ENCODE measurements at regions not wholly inside any gene's neighbourhood (a gene's known extent, or its start where the extent isn't known, plus 50 kb on each side); places are given as distances from the start of the nearest gene placed in this dataset.

- ChIA-PET POLR2A (ENCODE audit: partially characterized antibody) (no interaction called here), CTCF (ENCODE audit: partially characterized antibody) (no interaction called here)
- intact Hi-C loops (cut with micrococcal nuclease), result no loop called here
- H3K36me3 Mint-ChIP-seq, result no peaks in the 10 kb centered on the region
- no peak overlapping the region for H3K4me3 ChIP-seq (ENCODE audit: low read length in 2 of 2)
- no peaks in the 10 kb centered on the region for H3K36me3 ChIP-seq (ENCODE audit: insufficient read depth, low read length)
- no peak for DNase-seq
- H3K27me3 Mint-ChIP-seq, result peaks cover 0 to under 1% of the 10 kb centered on the region in 2 donors
- H3K9me3 ChIP-seq (ENCODE audit: control insufficient read depth in 1 of 2, low read length in 2 of 2), result no peaks in the 10 kb centered on the region
- H3K4me1 Mint-ChIP-seq, result no peaks in the 10 kb centered on the region
- H3K27ac ChIP-seq (ENCODE audit: low read depth, low read length), result no peak overlapping the region
- H3K27ac Mint-ChIP-seq, result no peak overlapping the region
- no peak overlapping the region for H3K4me3 Mint-ChIP-seq
- H3K9me3 Mint-ChIP-seq, result no peaks in the 10 kb centered on the region
- H3K4me1 ChIP-seq (ENCODE audit: insufficient read depth, low read length), result no peaks in the 10 kb centered on the region
- H3K27me3 ChIP-seq (ENCODE audit: insufficient read depth, low read length), result no peaks in the 10 kb centered on the region
Observed at GRCh38 chrX:68942104-68942503, 113.3 kb downstream of the EFNB1 start.

GRCh38 chrX:68941385-68941952 lies 112.6 kb downstream of the EFNB1 start:
- Mint-ChIP-seq H3K4me1 (no peaks in the 10 kb centered on the region), H3K27me3 (no peaks in the 10 kb centered on the region), H3K36me3 (no peaks in the 10 kb centered on the region), H3K9me3 (no peaks in the 10 kb centered on the region), H3K4me3 (no peak overlapping the region), H3K27ac (no peak overlapping the region)
- no peaks in the 10 kb centered on the region for H3K4me1 ChIP-seq (ENCODE audit: insufficient read depth, low read length)
- ChIA-PET CTCF (ENCODE audit: partially characterized antibody) (no interaction called here), POLR2A (ENCODE audit: partially characterized antibody) (no interaction called here)
- H3K9me3 ChIP-seq (ENCODE audit: control insufficient read depth in 1 of 2, low read length in 2 of 2), result no peaks in the 10 kb centered on the region
- H3K4me3 ChIP-seq (ENCODE audit: low read length in 2 of 2), result no peak overlapping the region
- H3K36me3 ChIP-seq (ENCODE audit: insufficient read depth, low read length), result no peaks in the 10 kb centered on the region
- no peak for DNase-seq
- intact Hi-C loops (cut with micrococcal nuclease), result no loop called here
- H3K27me3 ChIP-seq (ENCODE audit: insufficient read depth, low read length), result no peaks in the 10 kb centered on the region
- H3K27ac ChIP-seq (ENCODE audit: low read depth, low read length), result no peak overlapping the region

DNA sequence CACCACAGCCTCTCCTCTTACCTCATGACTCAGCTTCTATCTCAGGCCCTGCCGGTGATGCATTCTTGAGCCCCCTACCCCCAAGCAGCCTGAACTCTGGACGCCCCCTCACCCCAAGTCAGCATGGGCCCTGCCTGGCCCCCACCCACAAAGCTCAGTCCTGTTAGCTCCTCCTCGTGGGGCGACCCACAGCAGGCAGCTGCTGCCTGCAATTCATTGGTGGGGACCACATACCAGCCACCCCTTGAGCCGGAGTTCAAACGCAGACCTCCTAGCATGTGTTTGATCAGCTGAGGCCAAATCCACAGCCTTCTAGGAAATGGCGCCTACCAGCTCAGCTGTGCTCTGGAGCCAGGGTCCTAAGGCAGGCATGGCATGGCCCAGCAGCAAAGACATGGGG lies 111.8 kb downstream of the EFNB1 start:
- no peaks in the 10 kb centered on the region for H3K9me3 ChIP-seq (ENCODE audit: control insufficient read depth in 1 of 2, low read length in 2 of 2)
- H3K27ac Mint-ChIP-seq, result no peak overlapping the region
- CTCF ChIA-PET (ENCODE audit: partially characterized antibody), result no interaction called here
- H3K27me3 Mint-ChIP-seq, result no peaks in the 10 kb centered on the region
- no peak overlapping the region for H3K27ac ChIP-seq (ENCODE audit: low read depth, low read length)
- no peaks in the 10 kb centered on the region for H3K36me3 Mint-ChIP-seq
- H3K4me3 Mint-ChIP-seq, result no peak overlapping the region
- H3K36me3 ChIP-seq (ENCODE audit: insufficient read depth, low read length), result no peaks in the 10 kb centered on the region
- POLR2A ChIA-PET (ENCODE audit: partially characterized antibody), result no interaction called here
- no peaks in the 10 kb centered on the region for H3K9me3 Mint-ChIP-seq
- no peaks in the 10 kb centered on the region for H3K4me1 ChIP-seq (ENCODE audit: insufficient read depth, low read length)
- DNase-seq, result no peak
- H3K4me1 Mint-ChIP-seq, result peaks cover 0 to 2% (median under 1%) of the 10 kb centered on the region in 4 donors
- no peak overlapping the region for H3K4me3 ChIP-seq (ENCODE audit: low read length in 2 of 2)
- intact Hi-C loops (cut with micrococcal nuclease), result no loop called here
- no peaks in the 10 kb centered on the region for H3K27me3 ChIP-seq (ENCODE audit: insufficient read depth, low read length)

- intact Hi-C loops (cut with micrococcal nuclease), result no loop called here
- H3K27me3 ChIP-seq (ENCODE audit: insufficient read depth, low read length), result no peaks in the 10 kb centered on the region
- no peak for DNase-seq
- H3K4me1 ChIP-seq (ENCODE audit: insufficient read depth, low read length), result no peaks in the 10 kb centered on the region
- Mint-ChIP-seq H3K4me3 (no peak overlapping the region), H3K4me1 (peaks cover 0 to 6% (median 4%) of the 10 kb centered on the region in 4 donors), H3K27ac (no peak overlapping the region), H3K9me3 (no peaks in the 10 kb centered on the region), H3K27me3 (peaks cover 0 to 2% of the 10 kb centered on the region in 2 donors), H3K36me3 (no peaks in the 10 kb centered on the region)
- H3K27ac ChIP-seq (ENCODE audit: low read depth, low read length), result no peak overlapping the region
- no peak overlapping the region for H3K4me3 ChIP-seq (ENCODE audit: low read length in 2 of 2)
- POLR2A ChIA-PET (ENCODE audit: partially characterized antibody), result no interaction called here
- CTCF ChIA-PET (ENCODE audit: partially characterized antibody), result no interaction called here
- no peaks in the 10 kb centered on the region for H3K36me3 ChIP-seq (ENCODE audit: insufficient read depth, low read length)
- no peaks in the 10 kb centered on the region for H3K9me3 ChIP-seq (ENCODE audit: control insufficient read depth in 1 of 2, low read length in 2 of 2)
Observed at GRCh38 chrX:68939868-68940267, 111.0 kb downstream of the EFNB1 start.

DNA sequence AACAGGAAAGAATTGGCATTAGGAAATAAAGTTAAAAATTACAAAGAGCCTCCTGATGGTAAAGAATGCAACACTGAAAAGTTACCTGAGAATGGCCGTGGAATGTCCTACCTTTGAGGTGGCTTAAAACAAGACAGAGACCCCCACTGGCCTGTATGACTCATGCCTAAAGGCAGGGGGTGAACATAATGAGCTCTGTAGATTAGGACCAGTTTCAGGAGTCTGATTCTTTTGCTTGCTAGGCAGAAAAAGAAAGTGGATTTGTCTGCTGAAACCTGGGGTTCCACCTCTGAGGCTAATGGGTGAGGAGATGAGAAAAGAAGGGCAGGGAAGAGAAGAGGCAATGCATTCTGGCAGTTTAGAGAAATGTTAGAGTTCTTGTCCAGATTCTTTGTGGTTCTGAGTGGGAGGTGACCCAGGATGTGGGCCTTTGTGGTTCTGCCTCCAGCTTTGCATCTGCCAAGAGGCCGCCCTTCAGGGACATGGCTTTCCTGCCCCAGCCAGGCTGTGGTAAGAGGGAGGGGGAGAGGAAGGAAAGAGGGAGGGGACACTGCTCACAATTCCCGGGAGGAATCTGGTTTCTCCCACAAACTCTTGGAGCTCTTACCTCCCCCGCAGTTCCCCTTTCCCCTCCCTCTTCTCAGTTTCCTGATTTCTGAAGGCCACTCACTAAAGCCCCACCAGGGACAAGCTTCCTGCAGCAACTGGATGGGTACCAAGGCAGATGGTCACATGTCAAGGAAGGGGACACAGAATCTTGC lies 109.6 kb downstream of the EFNB1 start:
- Histone ChIP-seq H3K4me3 (ENCODE audit: low read length in 2 of 2) (no peak overlapping the region), H3K9me3 (ENCODE audit: control insufficient read depth in 1 of 2, low read length in 2 of 2) (no peaks in the 10 kb centered on the region), H3K4me1 (ENCODE audit: insufficient read depth, low read length) (no peaks in the 10 kb centered on the region), H3K36me3 (ENCODE audit: insufficient read depth, low read length) (no peaks in the 10 kb centered on the region), H3K27me3 (ENCODE audit: insufficient read depth, low read length) (no peaks in the 10 kb centered on the region), H3K27ac (ENCODE audit: low read depth, low read length) (no peak overlapping the region)
- Mint-ChIP-seq H3K9me3 (no peaks in the 10 kb centered on the region), H3K36me3 (no peaks in the 10 kb centered on the region), H3K4me1 (peaks cover 0 to 6% (median 4%) of the 10 kb centered on the region in 4 donors), H3K27me3 (peaks cover 0 to 2% of the 10 kb centered on the region in 2 donors), H3K4me3 (no peak overlapping the region), H3K27ac (no peak overlapping the region)
- POLR2A ChIA-PET (ENCODE audit: partially characterized antibody), result no interaction called here
- CTCF ChIA-PET (ENCODE audit: partially characterized antibody), result no interaction called here
- DNase-seq, result no peak
- intact Hi-C loops (cut with micrococcal nuclease), result no loop called here

DNA sequence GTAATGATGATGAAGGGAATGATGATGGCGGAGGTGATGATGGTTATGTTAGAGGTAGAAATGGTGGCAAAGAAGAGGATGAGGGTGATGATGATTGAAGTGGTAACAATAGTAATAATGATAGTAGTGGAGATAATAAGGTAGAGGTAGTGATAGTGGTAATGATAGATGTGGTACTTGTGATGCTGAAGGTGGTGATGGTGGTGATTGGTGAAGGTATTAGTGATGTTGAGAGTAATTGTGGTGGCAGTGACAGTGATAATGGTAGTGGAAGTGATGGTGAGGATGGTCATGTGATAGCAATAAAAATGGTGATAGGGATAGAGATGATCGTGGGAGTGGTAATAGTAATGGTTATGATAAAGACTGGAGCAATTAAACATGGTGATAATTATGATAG lies 108.8 kb downstream of the EFNB1 start:
- Mint-ChIP-seq H3K9me3 (no peaks in the 10 kb centered on the region), H3K4me3 (no peak overlapping the region), H3K4me1 (peaks cover 0 to 6% (median 4%) of the 10 kb centered on the region in 4 donors), H3K27ac (no peak overlapping the region), H3K27me3 (peaks cover 0 to 2% of the 10 kb centered on the region in 2 donors), H3K36me3 (no peaks in the 10 kb centered on the region)
- H3K27me3 ChIP-seq (ENCODE audit: insufficient read depth, low read length), result no peaks in the 10 kb centered on the region
- H3K27ac ChIP-seq (ENCODE audit: low read depth, low read length), result no peak overlapping the region
- CTCF ChIA-PET (ENCODE audit: partially characterized antibody), result no interaction called here
- H3K9me3 ChIP-seq (ENCODE audit: control insufficient read depth in 1 of 2, low read length in 2 of 2), result no peaks in the 10 kb centered on the region
- no peak overlapping the region for H3K4me3 ChIP-seq (ENCODE audit: low read length in 2 of 2)
- POLR2A ChIA-PET (ENCODE audit: partially characterized antibody), result no interaction called here
- no peaks in the 10 kb centered on the region for H3K4me1 ChIP-seq (ENCODE audit: insufficient read depth, low read length)
- no peaks in the 10 kb centered on the region for H3K36me3 ChIP-seq (ENCODE audit: insufficient read depth, low read length)
- intact Hi-C loops (cut with micrococcal nuclease), result no loop called here
- DNase-seq, result no peak

DNA sequence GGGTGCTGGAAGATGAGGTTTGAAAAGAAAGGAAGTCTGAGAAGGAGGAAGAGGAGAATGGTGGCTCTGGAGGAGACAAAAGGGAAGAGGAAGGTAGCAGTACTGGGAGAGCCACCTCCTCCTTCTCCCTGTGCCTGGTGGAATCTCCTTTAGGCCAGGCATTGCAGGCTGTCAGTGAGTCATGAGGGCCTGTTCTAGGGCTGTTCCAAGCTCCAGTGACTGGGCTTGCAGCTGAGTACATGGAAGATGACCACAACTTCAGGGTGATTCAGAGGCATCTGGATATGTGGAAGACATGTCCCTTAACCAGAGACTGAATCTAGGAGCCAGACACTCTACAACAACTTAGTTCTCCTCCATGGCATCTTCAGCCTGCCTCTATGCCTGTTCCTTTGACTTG lies 107.8 kb downstream of the EFNB1 start:
- peaks cover 0 to 2% of the 10 kb centered on the region in 2 donors for H3K27me3 Mint-ChIP-seq
- no peaks in the 10 kb centered on the region for H3K36me3 Mint-ChIP-seq
- POLR2A ChIA-PET (ENCODE audit: partially characterized antibody), result no interaction called here

More for the DNA sequence above, 107.8 kb downstream of the EFNB1 start:
- Histone ChIP-seq H3K4me3 (ENCODE audit: low read length in 2 of 2) (no peak overlapping the region), H3K4me1 (ENCODE audit: insufficient read depth, low read length) (no peaks in the 10 kb centered on the region), H3K27me3 (ENCODE audit: insufficient read depth, low read length) (no peaks in the 10 kb centered on the region), H3K36me3 (ENCODE audit: insufficient read depth, low read length) (no peaks in the 10 kb centered on the region), H3K27ac (ENCODE audit: low read depth, low read length) (no peak overlapping the region), H3K9me3 (ENCODE audit: control insufficient read depth in 1 of 2, low read length in 2 of 2) (no peaks in the 10 kb centered on the region)
- Mint-ChIP-seq H3K4me1 (peaks cover 0 to 6% (median 4%) of the 10 kb centered on the region in 4 donors), H3K9me3 (no peaks in the 10 kb centered on the region), H3K4me3 (no peak overlapping the region), H3K27ac (no peak overlapping the region)
- CTCF ChIA-PET (ENCODE audit: partially characterized antibody), result no interaction called here
- DNase-seq, result no peak
- intact Hi-C loops (cut with micrococcal nuclease), result no loop called here

Data from CD4-positive, alpha-beta memory T cell (primary cell).